ENCODE measurements at regions not wholly inside any gene's neighbourhood (a gene's known extent, or its start where the extent isn't known, plus 50 kb on each side); places are given as distances from the start of the nearest gene placed in this dataset.

GRCh38 chr13:59112221-59112718 lies 1051.5 kb downstream of the DIAPH3 start:
- no peak overlapping the region for H2BK20ac ChIP-seq (ENCODE audit: low read depth, low read length, poor library complexity, severe bottlenecking)
- Mint-ChIP-seq H3K27ac (no peak overlapping the region), H3K4me1 (peaks cover 7 to 12% of the 10 kb centered on the region in 2 experiments), H3K27me3 (ENCODE audit: low read depth) (no peaks in the 10 kb centered on the region), H3K36me3 (ENCODE audit: insufficient read depth in 1 of 3, low read depth in 3 of 3) (no peaks in the 10 kb centered on the region; a peak in 1 of 7 replicates), H3K9me3 (peaks cover 0 to 3% of the 10 kb centered on the region in 2 experiments; a peak in 1 of 5 replicates), H3K4me3 (no peak overlapping the region)
- H3K27ac ChIP-seq (ENCODE audit: insufficient read length, low read depth, low read length), result no peak overlapping the region
- H3K27me3 ChIP-seq (ENCODE audit: insufficient read depth, low read length), result no peaks in the 10 kb centered on the region
- H4K20me1 ChIP-seq (ENCODE audit: control insufficient read depth, insufficient read depth, insufficient read length), result no peaks in the 10 kb centered on the region
- H3K23me2 ChIP-seq (ENCODE audit: insufficient read length, low read depth, low read length, poor library complexity, severe bottlenecking), result no peaks in the 10 kb centered on the region
- no peak overlapping the region for H2BK120ac ChIP-seq (ENCODE audit: low read depth, low read length, poor library complexity, severe bottlenecking)
- no peak for TF ChIP-seq CTCF (conservative IDR thresholded peaks at IDR 0.05)
- no peak overlapping the region for H4K91ac ChIP-seq (ENCODE audit: insufficient read length, low read depth, low read length)
- H3K9me3 ChIP-seq (ENCODE audit: control insufficient read depth, low read depth, low read length), result no peaks in the 10 kb centered on the region
- H2BK5ac ChIP-seq (ENCODE audit: insufficient read length, low read length), result no peak overlapping the region
- H3K79me2 ChIP-seq (ENCODE audit: insufficient read depth, low read length), result no peaks in the 10 kb centered on the region
- H3K23ac ChIP-seq (ENCODE audit: insufficient read length, low read depth, low read length), result no peak overlapping the region
- no peak overlapping the region for H4K8ac ChIP-seq (replicated peaks; ENCODE audit: insufficient read length, low read depth, low read length)
- no peak overlapping the region for H2AFZ ChIP-seq (ENCODE audit: low read length)
- no peaks in the 10 kb centered on the region for H3K79me1 ChIP-seq (ENCODE audit: insufficient read depth, low read depth, low read length, poor library complexity, severe bottlenecking)
- H2BK15ac ChIP-seq (ENCODE audit: low read depth, low read length), result no peak overlapping the region
- no peak overlapping the region for H3K4me2 ChIP-seq (ENCODE audit: insufficient read depth, insufficient read length, low read length)
- no peak for DNase-seq
- no peak overlapping the region for H4K5ac ChIP-seq (ENCODE audit: insufficient read length, low read depth, low read length)
- H3K56ac ChIP-seq (ENCODE audit: insufficient read length, low read depth, low read length), result no peak overlapping the region
- no peak overlapping the region for H2BK12ac ChIP-seq (ENCODE audit: insufficient read length, low read depth, low read length)
- no peak overlapping the region for H2AK5ac ChIP-seq (ENCODE audit: insufficient read length, low read length)
- H3K14ac ChIP-seq (ENCODE audit: insufficient read depth, low read length), result no peak overlapping the region
- H3K18ac ChIP-seq (ENCODE audit: insufficient read length, low read depth, low read length), result no peak overlapping the region
- no peak overlapping the region for H3K9ac ChIP-seq (ENCODE audit: extremely low read depth, insufficient read length, low read length)
- no CpG with 5 or more reads among the region's 6 CpGs for WGBS (ENCODE audit: extremely low coverage, insufficient read length, low lambda C conversion rate)
- H3K4ac ChIP-seq (ENCODE audit: low read depth, low read length), result no peak overlapping the region
- no peak overlapping the region for H3T11ph ChIP-seq (ENCODE audit: low read length)
- H3K4me1 ChIP-seq (ENCODE audit: insufficient read depth, low read length), result peaks cover 3% of the 10 kb centered on the region; the same call in 1 of the 2 replicates
